KOPT-K1 (cell line): ENCODE measurements at regions not wholly inside any gene's neighbourhood (a gene's known extent, or its start where the extent isn't known, plus 50 kb on each side); places are given as distances from the start of the nearest gene placed in this dataset.

ENCODE experiments used
- H3K27ac ChIP-seq: fragments of 200-600 bp; sonication (generic); 2 replicates; pipeline ENCODE4 v1.5.1; 2016; ENCODE audit warnings: antibody characterized with exemption, mild to moderate bottlenecking, low read depth, low read length; ENCODE audit not compliant: poor library complexity, severe bottlenecking
- H3K36me3 ChIP-seq: fragments of 200-600 bp; sonication (generic); 2 replicates; pipeline ENCODE4 v1.5.1; 2017; ENCODE audit warnings: antibody characterized with exemption, mild to moderate bottlenecking, low read length, moderate library complexity; ENCODE audit not compliant: insufficient read depth
- H3K9me3 ChIP-seq: fragments of 200-600 bp; sonication (generic); 2 replicates; pipeline ENCODE4 v1.5.1; 2017; ENCODE audit warnings: antibody characterized with exemption, low read length, mild to moderate bottlenecking; ENCODE audit not compliant: insufficient read depth, poor library complexity, severe bottlenecking

DNA sequence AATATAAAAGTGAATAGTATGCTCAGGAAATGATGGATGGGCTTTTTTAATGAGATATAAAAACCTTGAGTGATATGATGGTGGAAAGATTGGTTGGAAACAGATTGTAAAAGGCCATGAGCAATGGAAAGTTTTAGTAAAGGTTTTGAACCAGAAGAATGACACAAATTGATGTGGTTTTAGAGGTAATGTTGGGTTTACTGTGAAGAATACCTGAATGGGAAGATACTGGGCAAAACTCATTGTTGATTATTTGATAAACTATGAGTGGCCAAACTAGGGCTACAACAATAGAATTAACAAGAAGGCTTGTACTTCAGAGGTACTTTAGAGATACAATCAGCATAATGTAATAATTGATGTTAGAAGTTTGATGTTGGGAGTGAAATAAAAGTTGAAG, 108.5 kb downstream of the PTGS2 start:
- no peaks in the 10 kb centered on the region for H3K9me3 ChIP-seq

GRCh38 chr1:186569856-186570255, 108.9 kb upstream of the PDC start:
- Histone ChIP-seq H3K36me3 (no peaks in the 10 kb centered on the region), H3K27ac (no peak overlapping the region), H3K9me3 (no peaks in the 10 kb centered on the region)

More for the DNA sequence above, 108.5 kb downstream of the PTGS2 start:
- Histone ChIP-seq H3K36me3 (no peaks in the 10 kb centered on the region), H3K27ac (no peak overlapping the region)

GRCh38 chr1:186568221-186568620, 107.3 kb upstream of the PDC start:
- Histone ChIP-seq H3K27ac (no peak overlapping the region), H3K36me3 (no peaks in the 10 kb centered on the region), H3K9me3 (no peaks in the 10 kb centered on the region)

- Histone ChIP-seq H3K27ac (no peak overlapping the region), H3K9me3 (no peaks in the 10 kb centered on the region), H3K36me3 (no peaks in the 10 kb centered on the region)
Observed at GRCh38 chr1:186566140-186566855, 105.4 kb upstream of the PDC start.

- no peak overlapping the region for H3K27ac ChIP-seq
- H3K36me3 ChIP-seq = no peaks in the 10 kb centered on the region
- H3K9me3 ChIP-seq = no peaks in the 10 kb centered on the region
Observed at GRCh38 chr1:186564582-186564981, 103.7 kb upstream of the PDC start.

DNA sequence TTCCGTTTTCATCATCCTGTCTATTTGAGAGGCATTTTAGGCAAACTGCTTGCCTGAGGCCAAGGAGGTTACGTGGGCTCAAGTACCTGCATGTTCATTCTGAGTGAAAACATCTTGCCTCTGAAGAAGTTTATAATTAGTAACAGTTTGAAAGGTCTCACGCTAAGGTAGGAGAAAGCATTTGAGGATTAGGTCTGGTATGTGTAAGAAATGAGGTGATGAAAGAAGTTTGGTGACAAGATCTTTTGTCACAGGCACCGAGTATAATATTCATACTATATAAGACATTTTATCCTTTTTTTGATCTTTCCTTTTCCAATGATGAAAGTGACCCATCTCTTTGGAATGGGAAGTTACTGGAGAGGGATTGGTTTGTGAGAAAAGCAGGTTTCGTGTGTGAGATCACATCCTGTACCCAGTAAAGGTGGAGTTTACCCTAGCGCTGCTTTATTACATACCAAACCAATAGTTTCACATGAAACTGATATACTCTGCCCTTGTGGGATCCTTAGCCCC, 98.7 kb upstream of the PDC start:
- no peaks in the 10 kb centered on the region for H3K36me3 ChIP-seq
- H3K27ac ChIP-seq = no peak overlapping the region
- no peaks in the 10 kb centered on the region for H3K9me3 ChIP-seq

- Histone ChIP-seq H3K36me3 (no peaks in the 10 kb centered on the region), H3K27ac (no peak overlapping the region), H3K9me3 (peaks cover 8% of the 10 kb centered on the region)
Observed at GRCh38 chr1:186557147-186557777, 96.3 kb upstream of the PDC start.

GRCh38 chr1:186550832-186551231, 89.9 kb upstream of the PDC start:
- Histone ChIP-seq H3K36me3 (no peaks in the 10 kb centered on the region), H3K9me3 (peaks cover 8% of the 10 kb centered on the region), H3K27ac (no peak overlapping the region)

GRCh38 chr1:186541003-186541402, 80.1 kb upstream of the PDC start:
- H3K36me3 ChIP-seq = no peaks in the 10 kb centered on the region
- H3K27ac ChIP-seq = no peak overlapping the region

DNA sequence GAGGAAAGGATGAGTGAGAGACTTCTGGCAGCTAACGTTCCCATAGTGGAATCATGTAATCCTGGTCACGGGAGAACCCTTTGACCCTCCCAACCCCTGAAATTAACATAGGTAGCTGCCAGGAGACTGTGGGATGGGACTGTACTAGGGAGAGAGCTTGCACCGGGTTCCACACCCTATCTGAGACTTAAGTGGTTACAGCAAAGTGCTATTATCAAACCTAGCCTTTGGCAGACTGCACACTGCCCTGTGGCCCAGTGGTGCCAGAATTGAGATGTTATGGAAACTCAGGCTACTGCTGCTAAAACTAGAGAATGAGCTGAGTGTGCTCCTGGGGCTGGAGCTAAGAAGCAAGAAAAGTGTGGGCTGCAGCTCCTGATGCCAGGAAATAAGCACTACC, 79.6 kb upstream of the PDC start:
- Histone ChIP-seq H3K27ac (no peak overlapping the region), H3K9me3 (peaks cover 3% of the 10 kb centered on the region), H3K36me3 (no peaks in the 10 kb centered on the region)

More at GRCh38 chr1:186541003-186541402, 80.1 kb upstream of the PDC start:
- peaks cover 3% of the 10 kb centered on the region for H3K9me3 ChIP-seq

- Histone ChIP-seq H3K9me3 (peaks cover 2% of the 10 kb centered on the region), H3K36me3 (no peaks in the 10 kb centered on the region), H3K27ac (no peak overlapping the region)
Observed at GRCh38 chr1:186536273-186536890, 75.5 kb upstream of the PDC start.

GRCh38 chr1:186535388-186536133, 74.6 kb upstream of the PDC start:
- Histone ChIP-seq H3K9me3 (no peaks in the 10 kb centered on the region), H3K36me3 (no peaks in the 10 kb centered on the region), H3K27ac (no peak overlapping the region)

DNA sequence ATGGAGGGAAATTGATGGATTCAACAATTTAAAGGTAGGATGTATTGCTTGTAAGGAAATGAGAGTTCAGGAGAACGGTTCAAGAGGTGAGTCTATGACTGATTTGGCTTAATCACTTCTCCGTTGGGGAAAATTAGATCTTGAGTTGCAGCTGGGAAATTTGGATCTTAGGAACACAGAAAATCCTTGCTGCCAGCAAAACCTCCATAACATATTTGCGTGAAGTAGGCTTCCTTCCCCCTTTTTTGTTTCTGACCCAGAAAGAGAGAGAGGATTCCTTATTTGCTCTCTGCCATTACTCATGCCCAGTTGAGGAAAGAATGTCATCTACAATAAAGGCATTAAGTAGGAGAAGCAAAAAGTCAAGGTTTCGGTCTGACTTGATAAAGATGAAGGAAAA, 73.5 kb upstream of the PDC start:
- no peak overlapping the region for H3K27ac ChIP-seq

GRCh38 chr1:186532466-186532865, 71.6 kb upstream of the PDC start:
- Histone ChIP-seq H3K9me3 (no peaks in the 10 kb centered on the region), H3K27ac (no peak overlapping the region), H3K36me3 (no peaks in the 10 kb centered on the region)

More for the DNA sequence above, 73.5 kb upstream of the PDC start:
- no peaks in the 10 kb centered on the region for H3K36me3 ChIP-seq
- no peaks in the 10 kb centered on the region for H3K9me3 ChIP-seq
